ENCODE measurements at regions not wholly inside any gene's neighbourhood (a gene's known extent, or its start where the extent isn't known, plus 50 kb on each side); places are given as distances from the start of the nearest gene placed in this dataset.
"Not testable (repeated sequence)": the region's sequence is repeated elsewhere in the genome, so short reads cannot be mapped to it uniquely, and the experiment has no call there.

DNA sequence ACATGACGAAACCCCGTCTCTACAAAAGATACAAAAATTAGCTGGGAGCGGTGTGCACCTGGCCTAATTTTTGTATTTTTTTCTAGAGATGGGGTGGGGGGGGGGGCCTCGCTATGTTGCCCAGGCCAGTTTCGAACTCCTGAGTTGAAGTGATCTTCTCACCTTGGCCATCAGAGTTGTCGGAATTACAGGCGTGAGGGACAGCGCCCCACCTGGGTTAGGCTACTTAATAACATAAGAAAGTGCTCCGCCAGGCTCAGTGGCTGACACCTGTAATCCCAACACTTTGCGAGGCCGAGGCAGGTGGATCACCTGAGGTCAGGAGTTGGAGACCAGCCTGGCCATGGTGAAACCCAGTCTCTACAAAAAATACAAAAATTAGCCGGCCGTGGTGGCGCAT is 92.9 kb upstream of the METTL14 start:
- H3K9me1 ChIP-seq (ENCODE audit: insufficient read depth, low read length); ATAC-seq (ENCODE audit: low read depth); BruUV-seq (replicated peaks); H4K20me1 ChIP-seq (ENCODE audit: insufficient read depth, low read length); POLR2A ChIA-PET (ENCODE audit: unreplicated experiment); CTCF ChIA-PET; H2BK20ac ChIP-seq (ENCODE audit: low read depth, low read length); H3K27me3 ChIP-seq (ENCODE audit: control insufficient read depth, insufficient read depth, low read length); H2AK5ac ChIP-seq (ENCODE audit: low read depth, low read length); H3K79me1 ChIP-seq (ENCODE audit: low read depth in 1 of 2, low read length in 2 of 2); H4K91ac ChIP-seq (ENCODE audit: insufficient read depth, low read depth, low read length); H3K56ac ChIP-seq (ENCODE audit: extremely low read depth, insufficient read depth, low read length); H3K36me3 ChIP-seq (ENCODE audit: control insufficient read depth, insufficient read depth, low read length); H2BK15ac ChIP-seq (ENCODE audit: low read depth, low read length); H2BK120ac ChIP-seq (ENCODE audit: low read depth, low read length); intact Hi-C loops (cut with micrococcal nuclease); H3K9me3 ChIP-seq (ENCODE audit: control insufficient read depth, insufficient read depth, low read length); DNase-seq; in situ Hi-C loops (cut with MboI; ENCODE audit: low sequenced_read_pairs); H3K23ac ChIP-seq (ENCODE audit: low read depth, low read length); H3K4me1 ChIP-seq (ENCODE audit: control insufficient read depth, insufficient read depth, low read length); H2BK5ac ChIP-seq (ENCODE audit: low read depth, low read length, poor library complexity, severe bottlenecking); H2AK9ac ChIP-seq (replicated peaks; ENCODE audit: low read depth, low read length, poor library complexity); H3K14ac ChIP-seq (replicated peaks; ENCODE audit: low read depth, low read length); H3K4ac ChIP-seq (ENCODE audit: low read depth, low read length); H3K18ac ChIP-seq (ENCODE audit: low read depth, low read length); H2AFZ ChIP-seq (replicated peaks; ENCODE audit: low read length, poor library complexity); dilution Hi-C loops (cut with HindIII; ENCODE audit: low sequenced_read_pairs, unreplicated experiment): not testable (repeated sequence)
- no CpG with 5 or more reads among the region's 14 CpGs for WGBS, 2 experiments (ENCODE audit: extremely low coverage in 2 of 2, insufficient read length in 1 of 2)
- Histone ChIP-seq H3K27ac (ENCODE audit: insufficient read depth, low read length) (peak overlapping the region; percentile 88; the same call in 1 of the 2 replicates), H3K4me3 (ENCODE audit: insufficient read depth, low read depth, low read length) (peak overlapping the region; percentile 72), H4K8ac (ENCODE audit: low read depth in 2 of 2, low read length in 2 of 2) (peak overlapping the region; percentile 91 to 95; a peak in 2 of 4 replicates), H3K4me2 (ENCODE audit: low read depth, low read length) (peak overlapping the region; percentile 72), H3K9ac (ENCODE audit: low read depth, low read length) (peak overlapping the region; percentile 89), H4K5ac (ENCODE audit: low read depth, low read length) (peak overlapping the region; percentile 7; the same call in 1 of the 2 replicates)

DNA sequence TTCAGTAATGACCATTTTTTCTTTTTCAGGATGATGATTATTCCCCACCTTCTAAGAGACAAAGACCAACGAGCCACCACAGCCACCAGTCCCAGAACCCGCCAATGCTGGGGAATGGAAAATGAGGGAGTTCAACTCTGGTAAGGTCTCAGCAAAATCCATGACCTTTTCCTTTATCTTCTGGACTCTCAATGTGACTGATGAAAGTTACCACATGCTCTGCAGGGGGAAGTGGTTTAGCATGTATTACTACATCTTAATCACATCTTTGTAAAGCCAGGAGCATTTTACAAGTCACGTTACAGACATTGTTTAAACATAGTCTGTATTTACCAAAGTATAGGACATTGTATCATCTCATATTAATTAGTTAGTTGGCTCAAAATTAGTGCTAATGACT is 89.3 kb upstream of the METTL14 start:
- H4K20me1 ChIP-seq (ENCODE audit: insufficient read depth, low read length); dilution Hi-C loops (cut with HindIII; ENCODE audit: low sequenced_read_pairs, unreplicated experiment); H2AFZ ChIP-seq (replicated peaks; ENCODE audit: low read length, poor library complexity); H2BK5ac ChIP-seq (ENCODE audit: low read depth, low read length, poor library complexity, severe bottlenecking); H3K4me1 ChIP-seq (ENCODE audit: control insufficient read depth, insufficient read depth, low read length); H3K27ac ChIP-seq (ENCODE audit: insufficient read depth, low read length); H4K5ac ChIP-seq (ENCODE audit: low read depth, low read length); H3K9ac ChIP-seq (ENCODE audit: low read depth, low read length); H3K9me1 ChIP-seq (ENCODE audit: insufficient read depth, low read length); H3K27me3 ChIP-seq (ENCODE audit: control insufficient read depth, insufficient read depth, low read length); BruUV-seq (replicated peaks); H3K56ac ChIP-seq (ENCODE audit: extremely low read depth, insufficient read depth, low read length); H2BK20ac ChIP-seq (ENCODE audit: low read depth, low read length); DNase-seq; H3K23ac ChIP-seq (ENCODE audit: low read depth, low read length); H3K9me3 ChIP-seq (ENCODE audit: control insufficient read depth, insufficient read depth, low read length); H3K36me3 ChIP-seq (ENCODE audit: control insufficient read depth, insufficient read depth, low read length); H3K4ac ChIP-seq (ENCODE audit: low read depth, low read length); intact Hi-C loops (cut with micrococcal nuclease); H2AK9ac ChIP-seq (replicated peaks; ENCODE audit: low read depth, low read length, poor library complexity); H2AK5ac ChIP-seq (ENCODE audit: low read depth, low read length); CTCF ChIA-PET; H4K91ac ChIP-seq (ENCODE audit: insufficient read depth, low read depth, low read length); H2BK120ac ChIP-seq (ENCODE audit: low read depth, low read length); H3K79me1 ChIP-seq (ENCODE audit: low read depth in 1 of 2, low read length in 2 of 2); H2BK15ac ChIP-seq (ENCODE audit: low read depth, low read length); in situ Hi-C loops (cut with MboI; ENCODE audit: low sequenced_read_pairs); H3K14ac ChIP-seq (replicated peaks; ENCODE audit: low read depth, low read length); H3K18ac ChIP-seq (ENCODE audit: low read depth, low read length); H3K4me3 ChIP-seq (ENCODE audit: insufficient read depth, low read depth, low read length); H4K8ac ChIP-seq (ENCODE audit: low read depth in 2 of 2, low read length in 2 of 2); POLR2A ChIA-PET (ENCODE audit: unreplicated experiment); ATAC-seq (ENCODE audit: low read depth); H3K4me2 ChIP-seq (ENCODE audit: low read depth, low read length): not testable (repeated sequence)
- no CpG with 5 or more reads among the region's 3 CpGs for WGBS, 2 experiments (ENCODE audit: extremely low coverage in 2 of 2, insufficient read length in 1 of 2)

All from IMR-90 (cell line).